Ishikawa (cell line): ENCODE measurements at regions not wholly inside any gene's neighbourhood (a gene's known extent, or its start where the extent isn't known, plus 50 kb on each side); places are given as distances from the start of the nearest gene placed in this dataset.

Source experiments
- CEBPB ChIP-seq: IDR thresholded peaks from 2 replicates; pipeline ENCODE4 v1.6.1; 2012
- CREB1 ChIP-seq: IDR thresholded peaks from 2 replicates; pipeline ENCODE4 v1.6.1; 2012; ENCODE audit warnings: low read depth
- EGR1 ChIP-seq: IDR thresholded peaks from 2 replicates; pipeline ENCODE4 v1.6.1; 2012
- FOXM1 ChIP-seq: IDR thresholded peaks from 2 replicates; pipeline ENCODE4 v1.6.1; 2012; ENCODE audit warnings: low read depth, borderline replicate concordance
- MAX ChIP-seq: IDR thresholded peaks from 2 replicates; pipeline ENCODE4 v1.6.1; 2012
- RAD21 ChIP-seq: IDR thresholded peaks from 2 replicates; pipeline ENCODE4 v1.6.1; 2012; ENCODE audit warnings: low read depth
- REST ChIP-seq: IDR thresholded peaks from 2 replicates; pipeline ENCODE4 v1.6.1; 2012; ENCODE audit warnings: low read depth, mild to moderate bottlenecking
- TAF1 ChIP-seq: IDR thresholded peaks from 2 replicates; pipeline ENCODE4 v1.6.1; 2012; ENCODE audit warnings: low read depth, mild to moderate bottlenecking
- USF1 ChIP-seq: IDR thresholded peaks from 2 replicates; pipeline ENCODE4 v1.6.1; 2012
- YY1 ChIP-seq: IDR thresholded peaks from 2 replicates; pipeline ENCODE4 v1.6.1; 2012; ENCODE audit warnings: low read depth

GRCh38 chr16:14353340-14353739 lies 276.7 kb downstream of the PARN start:
- TF ChIP-seq FOXM1, result no peak
- no peak for TF ChIP-seq CREB1
- TF ChIP-seq REST, result no peak
- TF ChIP-seq YY1, result no peak
- no peak for TF ChIP-seq TAF1
- TF ChIP-seq MAX, result no peak
- no peak for TF ChIP-seq RAD21
- TF ChIP-seq EGR1, result no peak
- TF ChIP-seq CEBPB, result no peak
- TF ChIP-seq USF1, result no peak
